HG03103 (cell line): ENCODE measurements at regions not wholly inside any gene's neighbourhood (a gene's known extent, or its start where the extent isn't known, plus 50 kb on each side); places are given as distances from the start of the nearest gene placed in this dataset.

Experiments
- ATAC-seq: cut with Tn5 transposase; IDR thresholded peaks from one replicate; pipeline ENCODE4 v1.9.1; 2021; ENCODE audit warnings: low read depth; ENCODE audit not compliant: unreplicated experiment

- no peak for ATAC-seq
Measured at GRCh38 chr1:82582347-82582746, 781.6 kb downstream of the ADGRL2 start.

- no peak for ATAC-seq
Measured at GRCh38 chr1:82578086-82578726, 777.5 kb downstream of the ADGRL2 start.

GRCh38 chr1:82567348-82567747 lies 766.6 kb downstream of the ADGRL2 start:
- no peak for ATAC-seq

GRCh38 chr1:82565546-82565945 lies 764.8 kb downstream of the ADGRL2 start:
- no peak for ATAC-seq

GRCh38 chr1:82565146-82565545 lies 764.4 kb downstream of the ADGRL2 start:
- no peak for ATAC-seq

- ATAC-seq, result no peak
Measured at GRCh38 chr1:82564333-82564732, 763.6 kb downstream of the ADGRL2 start.

- ATAC-seq, result no peak
Measured at GRCh38 chr1:82562448-82562847, 761.7 kb downstream of the ADGRL2 start.

- no peak for ATAC-seq
Measured at GRCh38 chr1:82560566-82560965, 759.8 kb downstream of the ADGRL2 start.

GRCh38 chr1:82555501-82555900 lies 754.8 kb downstream of the ADGRL2 start:
- ATAC-seq, result no peak

GRCh38 chr1:82549841-82550240 lies 749.1 kb downstream of the ADGRL2 start:
- ATAC-seq, result no peak

GRCh38 chr1:82542766-82543165 lies 742.0 kb downstream of the ADGRL2 start:
- no peak for ATAC-seq

GRCh38 chr1:82542141-82542540 lies 741.4 kb downstream of the ADGRL2 start:
- ATAC-seq, result no peak

- no peak for ATAC-seq
Measured at GRCh38 chr1:82540006-82540405, 739.3 kb downstream of the ADGRL2 start.

GRCh38 chr1:82538876-82539275 lies 738.1 kb downstream of the ADGRL2 start:
- ATAC-seq, result no peak

GRCh38 chr1:82534996-82535395 lies 734.3 kb downstream of the ADGRL2 start:
- ATAC-seq, result no peak

- ATAC-seq, result no peak
Measured at GRCh38 chr1:82525378-82525777, 724.6 kb downstream of the ADGRL2 start.

GRCh38 chr1:82520611-82521010 lies 719.9 kb downstream of the ADGRL2 start:
- no peak for ATAC-seq

- no peak for ATAC-seq
Measured at GRCh38 chr1:82517586-82517985, 716.9 kb downstream of the ADGRL2 start.

GRCh38 chr1:82515650-82516049 lies 714.9 kb downstream of the ADGRL2 start:
- no peak for ATAC-seq

- no peak for ATAC-seq
Measured at GRCh38 chr1:82511441-82511840, 710.7 kb downstream of the ADGRL2 start.

GRCh38 chr1:82510431-82510830 lies 709.7 kb downstream of the ADGRL2 start:
- ATAC-seq, result no peak

GRCh38 chr1:82507011-82507410 lies 706.3 kb downstream of the ADGRL2 start:
- no peak for ATAC-seq

GRCh38 chr1:82503822-82504221 lies 703.1 kb downstream of the ADGRL2 start:
- no peak for ATAC-seq
